ENCODE measurements at regions not wholly inside any gene's neighbourhood (a gene's known extent, or its start where the extent isn't known, plus 50 kb on each side); places are given as distances from the start of the nearest gene placed in this dataset.

- Histone ChIP-seq H2AFZ (no peak overlapping the region), H4K20me1 (replicated peaks; ENCODE audit: insufficient read depth) (no peaks in the 10 kb centered on the region), H3K79me2 (replicated peaks; ENCODE audit: insufficient read depth) (no peaks in the 10 kb centered on the region), H3K27me3 (ENCODE audit: insufficient read depth) (no peaks in the 10 kb centered on the region), H3K4me3 (no peak overlapping the region), H3K27ac (ENCODE audit: low read depth) (no peak overlapping the region), H3K4me2 (no peak overlapping the region), H3K36me3 (ENCODE audit: insufficient read depth) (no peaks in the 10 kb centered on the region), H3F3A (replicated peaks; ENCODE audit: low read depth) (no peaks in the 10 kb centered on the region), H3K4me1 (ENCODE audit: insufficient read depth) (peaks cover 12% of the 10 kb centered on the region; the same call in 1 of the 2 replicates), H3K9me2 (ENCODE audit: insufficient read depth) (0 out of 2 replicates have a peak, but pooled peaks cover 6% of the 10 kb centered on the region)
- Mint-ChIP-seq H3K27ac (no peak overlapping the region), H3K27me3 (ENCODE audit: insufficient read depth, low read depth, poor library complexity) (no peaks in the 10 kb centered on the region), H3K36me3 (ENCODE audit: low read depth) (no peaks in the 10 kb centered on the region), H3K4me1 (peaks cover 16% of the 10 kb centered on the region), H3K9me3 (no peaks in the 10 kb centered on the region), H3K4me3 (no peak overlapping the region)
- ATAC-seq (no peak), DNase-seq (ENCODE audit: low spot score) (no peak)
- TF ChIP-seq ZNF114 (CRISPR knock-in tag; IDR thresholded peaks at IDR 0.05) (no peak), EZH2 (IDR thresholded peaks at IDR 0.05; ENCODE audit: low read depth, unreplicated experiment) (no peak), EZH2phosphoT487 (IDR thresholded peaks at IDR 0.05; ENCODE audit: unreplicated experiment) (no peak), JUNB (IDR thresholded peaks at IDR 0.05; ENCODE audit: unreplicated experiment) (no peak), STAT1 (IDR thresholded peaks at IDR 0.05; ENCODE audit: unreplicated experiment) (no peak), ETS1 (IDR thresholded peaks at IDR 0.05) (no peak), CTCF (conservative IDR thresholded peaks at IDR 0.05; ENCODE audit: low read depth in 2 of 2) (no peak), NANOG (IDR thresholded peaks at IDR 0.05; ENCODE audit: borderline replicate concordance) (no peak), ZNF331 (CRISPR knock-in tag; IDR thresholded peaks at IDR 0.05; ENCODE audit: low read depth) (no peak), CREB1 (CRISPR knock-in tag; IDR thresholded peaks at IDR 0.05; ENCODE audit: low read depth) (no peak)
Observed at GRCh38 chr2:221822416-221822815, 250.3 kb upstream of the EPHA4 start.

GRCh38 chr2:221818616-221819320 is 246.7 kb upstream of the EPHA4 start:
- ATAC-seq, result peak; percentile 65
- TF ChIP-seq JUNB (IDR thresholded peaks at IDR 0.05; ENCODE audit: unreplicated experiment) (no peak), ZNF462 (CRISPR knock-in tag; IDR thresholded peaks at IDR 0.05) (no peak), CREB1 (CRISPR knock-in tag; IDR thresholded peaks at IDR 0.05; ENCODE audit: low read depth) (no peak), ETS1 (IDR thresholded peaks at IDR 0.05) (no peak)

More at GRCh38 chr2:221818616-221819320, 246.7 kb upstream of the EPHA4 start:
- Histone ChIP-seq H3K79me2 (replicated peaks; ENCODE audit: insufficient read depth) (no peaks in the 10 kb centered on the region), H2AFZ (peak overlapping the region; percentile 44; the same call in 1 of the 2 replicates), H3K4me3 (no peak overlapping the region), H3K9me2 (ENCODE audit: insufficient read depth) (peaks cover 5% of the 10 kb centered on the region; the same call in 1 of the 2 replicates), H3K27me3 (ENCODE audit: insufficient read depth) (no peaks in the 10 kb centered on the region), H4K20me1 (replicated peaks; ENCODE audit: insufficient read depth) (no peaks in the 10 kb centered on the region), H3F3A (replicated peaks; ENCODE audit: low read depth) (no peaks in the 10 kb centered on the region), H3K36me3 (ENCODE audit: insufficient read depth) (no peaks in the 10 kb centered on the region), H3K4me2 (no peak overlapping the region), H3K27ac (ENCODE audit: low read depth) (no peak overlapping the region), H3K4me1 (ENCODE audit: insufficient read depth) (peaks cover 12% of the 10 kb centered on the region; the same call in 1 of the 2 replicates)
- H3K27me3 Mint-ChIP-seq (ENCODE audit: insufficient read depth, low read depth, poor library complexity), result peaks cover 1% of the 10 kb centered on the region
- peak overlapping the region; percentile 56; the same call in 1 of the 2 replicates for H3K27ac Mint-ChIP-seq
- peaks cover 18% of the 10 kb centered on the region for H3K4me1 Mint-ChIP-seq
- no peak overlapping the region for H3K4me3 Mint-ChIP-seq
- H3K36me3 Mint-ChIP-seq (ENCODE audit: low read depth), result peaks cover 12% of the 10 kb centered on the region
- peak; percentile 8 for DNase-seq (ENCODE audit: low spot score)
- peaks cover 9% of the 10 kb centered on the region for H3K9me3 Mint-ChIP-seq
